LNCAP (cell line): ENCODE measurements at regions not wholly inside any gene's neighbourhood (a gene's known extent, or its start where the extent isn't known, plus 50 kb on each side); places are given as distances from the start of the nearest gene placed in this dataset.

Experiments used
- CTCF ChIP-seq: fragments of 450-650 bp; IDR thresholded peaks from 2 replicates; pipeline ENCODE4 v1.5.1; 2017; ENCODE audit warnings: mild to moderate bottlenecking

DNA sequence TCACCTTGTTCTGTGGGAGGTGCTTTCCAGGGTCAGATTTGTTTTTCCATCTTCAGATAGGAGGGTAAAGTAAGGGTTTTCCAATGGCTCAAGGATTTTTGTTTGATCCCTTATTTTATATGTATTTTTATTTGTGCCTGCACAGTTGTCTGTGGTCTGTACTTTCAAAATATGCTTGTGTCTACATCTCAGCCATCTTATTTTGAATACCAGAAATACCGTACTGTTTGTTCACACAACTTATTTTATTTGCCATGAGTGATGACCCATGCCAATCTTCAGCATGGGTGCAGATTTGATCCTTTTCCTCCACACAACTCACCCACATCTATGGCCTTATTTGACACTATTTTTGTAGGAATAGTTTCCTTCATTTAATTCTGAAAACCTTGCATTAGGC lies 72.2 kb upstream of the PTCHD4 start:
- no peak for TF ChIP-seq CTCF

- no peak for TF ChIP-seq CTCF
These were observed 67.7 kb upstream of the PTCHD4 start for GRCh38 chr6:48178700-48179099.

DNA sequence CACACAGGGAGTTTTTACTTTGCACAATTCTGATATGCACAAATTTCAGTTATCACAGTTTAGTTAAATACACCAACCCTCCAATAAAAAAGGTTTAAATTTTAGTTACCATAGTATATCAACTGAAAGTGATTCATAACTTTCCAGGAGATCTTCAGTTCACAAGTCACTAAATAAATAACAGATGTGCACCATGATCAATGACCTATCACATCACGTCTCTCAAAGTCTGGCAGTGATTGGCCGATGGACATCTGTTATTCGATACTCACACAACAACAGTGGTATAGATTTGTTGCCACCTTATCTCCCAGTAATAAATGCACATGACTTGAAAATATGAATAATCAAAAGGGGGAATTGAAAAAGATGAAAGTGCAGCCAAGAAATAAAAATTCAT lies 66.8 kb upstream of the PTCHD4 start:
- no peak for TF ChIP-seq CTCF

- no peak for TF ChIP-seq CTCF
These were observed 65.8 kb upstream of the PTCHD4 start for GRCh38 chr6:48176645-48177308.

GRCh38 chr6:48169635-48170034 lies 58.6 kb upstream of the PTCHD4 start:
- TF ChIP-seq CTCF = no peak
